GM12865 (cell line): ENCODE measurements at regions not wholly inside any gene's neighbourhood (a gene's known extent, or its start where the extent isn't known, plus 50 kb on each side); places are given as distances from the start of the nearest gene placed in this dataset.

Source experiments
- DNase-seq: peaks from one replicate; pipeline ENCODE4 v3.0.0; 2010; ENCODE audit warnings: low read depth
- H3K4me3 ChIP-seq: 2 replicates; pipeline ENCODE4 v1.5.1; 2011; ENCODE audit warnings: mild to moderate bottlenecking, low read depth, low read length, control low read depth
- TF ChIP-seq, protein P1 (sequence below): IDR thresholded peaks from 2 replicates; pipeline ENCODE4 v1.5.1; 2011; ENCODE audit warnings: low read length, control low read depth, low read depth, inconsistent platforms; ENCODE audit not compliant: insufficient read depth; ENCODE audit errors: missing control alignments

DNA sequence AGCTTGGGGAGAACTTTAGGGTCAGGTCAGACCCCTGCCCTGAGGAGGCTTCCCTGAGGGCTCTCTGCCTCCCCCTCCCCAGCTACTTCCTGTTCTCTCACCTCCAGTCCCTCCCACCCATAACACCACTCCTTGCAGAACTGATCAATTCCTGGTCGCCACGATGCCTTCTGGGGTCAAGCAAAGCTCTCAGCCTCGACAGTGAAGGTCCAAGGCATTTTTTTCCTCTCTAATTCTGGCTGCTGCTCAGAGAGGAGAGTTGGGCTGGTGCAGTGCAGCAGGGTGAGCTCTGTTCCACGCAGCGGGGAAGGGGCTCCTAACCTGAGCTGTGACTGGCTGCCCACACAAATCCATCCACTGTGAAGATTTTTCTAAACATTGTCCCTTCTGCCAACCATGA lies 628.4 kb downstream of the BRD1 start:
- H3K4me3 ChIP-seq: no peak overlapping the region
- TF ChIP-seq, protein P1, sequence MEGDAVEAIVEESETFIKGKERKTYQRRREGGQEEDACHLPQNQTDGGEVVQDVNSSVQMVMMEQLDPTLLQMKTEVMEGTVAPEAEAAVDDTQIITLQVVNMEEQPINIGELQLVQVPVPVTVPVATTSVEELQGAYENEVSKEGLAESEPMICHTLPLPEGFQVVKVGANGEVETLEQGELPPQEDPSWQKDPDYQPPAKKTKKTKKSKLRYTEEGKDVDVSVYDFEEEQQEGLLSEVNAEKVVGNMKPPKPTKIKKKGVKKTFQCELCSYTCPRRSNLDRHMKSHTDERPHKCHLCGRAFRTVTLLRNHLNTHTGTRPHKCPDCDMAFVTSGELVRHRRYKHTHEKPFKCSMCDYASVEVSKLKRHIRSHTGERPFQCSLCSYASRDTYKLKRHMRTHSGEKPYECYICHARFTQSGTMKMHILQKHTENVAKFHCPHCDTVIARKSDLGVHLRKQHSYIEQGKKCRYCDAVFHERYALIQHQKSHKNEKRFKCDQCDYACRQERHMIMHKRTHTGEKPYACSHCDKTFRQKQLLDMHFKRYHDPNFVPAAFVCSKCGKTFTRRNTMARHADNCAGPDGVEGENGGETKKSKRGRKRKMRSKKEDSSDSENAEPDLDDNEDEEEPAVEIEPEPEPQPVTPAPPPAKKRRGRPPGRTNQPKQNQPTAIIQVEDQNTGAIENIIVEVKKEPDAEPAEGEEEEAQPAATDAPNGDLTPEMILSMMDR: no peak
- no peak for DNase-seq

DNA sequence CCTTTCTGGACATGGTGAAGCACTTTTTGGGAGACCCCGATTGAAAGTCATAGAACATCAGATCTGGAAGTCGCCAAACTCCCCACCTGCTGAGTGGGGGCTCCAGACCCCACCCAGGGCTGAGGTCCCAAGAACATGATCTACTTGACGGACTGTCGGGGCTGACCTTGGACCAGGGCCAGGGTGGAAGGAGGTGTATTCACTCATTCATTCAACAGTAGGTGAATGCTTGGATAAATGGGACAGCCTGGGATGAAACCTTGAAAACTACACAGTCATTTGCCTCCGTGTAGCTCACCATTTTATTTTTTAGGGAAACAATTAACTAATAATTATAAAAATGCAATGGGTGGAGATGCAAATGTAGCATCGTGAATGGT lies 629.0 kb downstream of the BRD1 start:
- TF ChIP-seq, protein P1: no peak
- DNase-seq: no peak
- no peak overlapping the region for H3K4me3 ChIP-seq

DNA sequence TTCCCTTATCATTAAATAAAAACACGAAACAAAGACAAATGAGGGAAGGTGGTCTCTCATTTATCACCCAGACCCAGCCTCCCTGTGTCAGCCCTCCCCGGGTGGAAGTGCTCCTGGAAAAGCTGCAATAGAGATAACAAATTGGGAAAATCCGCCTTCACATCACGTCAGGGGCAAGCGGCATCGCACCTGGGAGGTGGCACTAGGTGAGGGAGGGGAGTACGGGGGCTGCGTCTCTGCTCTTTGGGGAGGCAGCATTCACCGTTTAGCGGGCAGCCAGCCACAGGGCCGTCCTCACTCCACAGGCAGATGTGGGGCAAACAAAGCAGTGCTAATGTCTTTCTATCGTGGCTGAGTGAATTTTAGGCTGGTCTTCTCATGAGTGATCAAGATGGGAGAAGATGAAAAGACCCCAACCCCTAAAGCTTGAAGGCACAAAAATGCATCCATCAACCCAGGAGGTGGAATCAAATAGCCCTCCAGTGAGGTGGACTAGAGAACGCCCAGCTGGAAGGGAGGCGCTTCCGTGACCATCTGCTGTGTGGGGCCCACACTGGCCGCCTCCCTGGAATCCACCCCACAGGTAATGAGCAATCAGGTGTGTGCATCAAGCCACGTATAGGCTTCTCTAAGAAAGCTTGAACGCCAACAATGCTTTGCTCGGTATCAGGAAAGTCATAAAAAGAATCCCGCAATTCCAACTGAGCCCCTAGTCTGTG lies 629.5 kb downstream of the BRD1 start:
- TF ChIP-seq, protein P1: no peak
- DNase-seq: no peak
- H3K4me3 ChIP-seq: no peak overlapping the region

DNA sequence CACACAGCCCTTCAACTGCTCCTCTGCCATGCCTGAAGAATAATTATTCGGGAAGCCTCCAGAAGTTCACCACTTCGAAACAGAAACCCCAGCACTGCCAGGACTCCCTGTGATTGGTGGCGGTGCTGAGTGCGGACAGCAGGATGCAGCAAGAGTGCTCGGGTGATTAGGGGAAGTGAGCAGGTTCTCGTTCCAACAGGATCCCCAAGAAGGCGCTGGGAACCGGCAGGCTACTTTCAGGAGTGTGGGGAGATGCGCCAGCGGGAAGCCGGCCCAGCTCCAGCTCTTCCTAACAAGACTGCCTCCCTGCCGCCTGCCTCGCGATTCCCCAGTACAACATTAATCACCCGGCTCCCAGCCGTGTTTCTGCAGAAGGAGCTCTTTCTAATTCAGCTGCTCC lies 630.2 kb downstream of the BRD1 start:
- TF ChIP-seq, protein P1: no peak
- no peak for DNase-seq
- no peak overlapping the region for H3K4me3 ChIP-seq

DNA sequence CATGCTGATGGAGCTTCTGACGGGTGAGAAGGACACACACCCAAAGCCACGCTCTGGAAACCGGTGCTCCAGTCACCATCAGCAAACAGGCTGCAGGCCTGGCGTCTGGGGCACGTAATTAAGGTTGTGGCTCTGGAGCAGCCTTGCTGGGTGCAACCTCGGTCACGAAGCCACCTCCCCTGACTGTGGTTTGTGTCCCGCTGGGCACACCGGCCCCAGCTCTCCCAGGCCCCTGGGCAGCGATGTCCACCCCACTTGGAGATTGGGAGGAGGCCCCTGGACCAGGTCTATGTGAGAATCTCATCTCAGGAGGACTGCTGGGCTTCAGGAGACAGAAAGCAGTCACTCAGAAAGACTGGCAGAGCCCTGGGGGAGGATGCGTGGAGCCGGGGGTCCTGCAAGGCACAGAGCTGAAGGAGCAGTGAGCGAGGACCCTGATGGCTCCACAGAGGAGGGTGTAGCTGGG lies 631.6 kb downstream of the BRD1 start:
- TF ChIP-seq, protein P1: no peak
- no peak overlapping the region for H3K4me3 ChIP-seq
- no peak for DNase-seq

DNA sequence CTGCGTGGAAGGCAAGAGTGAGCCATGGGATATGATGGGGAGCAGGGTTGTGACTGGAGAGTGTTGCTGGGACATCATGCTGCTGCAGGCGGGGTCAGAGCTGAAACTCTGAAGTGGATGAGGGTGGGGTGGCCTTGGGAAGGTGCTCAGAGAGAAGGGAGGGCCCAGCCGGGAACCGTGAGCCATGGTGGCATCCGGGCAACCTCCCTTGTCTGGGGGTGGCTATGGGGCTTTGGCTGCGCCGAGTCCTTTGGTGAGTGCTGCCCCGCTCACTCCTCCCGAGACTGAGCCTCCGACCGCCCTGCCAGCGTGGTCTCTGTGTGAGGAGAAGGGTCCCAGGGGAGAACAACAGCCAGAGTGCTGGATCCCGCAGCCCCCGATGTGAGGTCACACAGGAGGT lies 632.0 kb downstream of the BRD1 start:
- no peak for DNase-seq
- no peak overlapping the region for H3K4me3 ChIP-seq
- TF ChIP-seq, protein P1: no peak
